Lung (tissue), 11 donors: ENCODE measurements at regions not wholly inside any gene's neighbourhood (a gene's known extent, or its start where the extent isn't known, plus 50 kb on each side); places are given as distances from the start of the nearest gene placed in this dataset.

Source experiments
- ATAC-seq: fragments of 200-7000 bp; cut with Tn5 transposase; one replicate; pipeline ENCODE4 v1.9.1; 2020; ENCODE audit warnings: moderate number of reproducible peaks; ENCODE audit not compliant: insufficient read depth, low FRiP score
- DNase-seq, 3 donors: peaks; one replicate each; pipeline ENCODE4 v3.0.0-alpha.2; 2013 to 2017
- H3K27ac ChIP-seq, 2 donors: one replicate each; pipeline ENCODE4 v1.5.1; 2013; ENCODE audit warnings: mild to moderate bottlenecking in 2 of 2, moderate library complexity in 2 of 2, control low read depth in 1 of 2, inconsistent platforms in 1 of 2, low read depth in 1 of 2, low read length in 1 of 2
- H3K27me3 ChIP-seq, 3 donors: one replicate each; pipeline ENCODE4 v1.5.1; 2013; ENCODE audit warnings: low read length in 2 of 3; ENCODE audit not compliant: control insufficient read depth in 3 of 3, insufficient read depth in 3 of 3
- H3K36me3 ChIP-seq, 4 donors: one replicate each; pipeline ENCODE4 v1.5.1; 2013; ENCODE audit warnings: low read length in 4 of 4, mild to moderate bottlenecking in 1 of 4, moderate library complexity in 1 of 4; ENCODE audit not compliant: control insufficient read depth in 4 of 4, insufficient read depth in 4 of 4
- H3K4me1 ChIP-seq, 5 donors: one replicate each; pipeline ENCODE4 v1.5.1; 2013; ENCODE audit warnings: low read length in 5 of 5, mild to moderate bottlenecking in 2 of 5, moderate library complexity in 1 of 5; ENCODE audit not compliant: control insufficient read depth in 5 of 5, insufficient read depth in 5 of 5
- H3K4me3 ChIP-seq: one replicate; pipeline ENCODE4 v1.5.1; 2013; ENCODE audit warnings: mild to moderate bottlenecking, control low read depth, moderate library complexity
- H3K9ac ChIP-seq, 2 donors: one replicate each; pipeline ENCODE4 v1.5.1; 2013; ENCODE audit warnings: low read length in 2 of 2, control low read depth in 1 of 2; ENCODE audit not compliant: insufficient read depth in 1 of 2
- H3K9me3 ChIP-seq, 4 donors: one replicate each; pipeline ENCODE4 v1.5.1; 2013; ENCODE audit warnings: low read length in 3 of 4, mild to moderate bottlenecking in 1 of 4, moderate library complexity in 1 of 4; ENCODE audit not compliant: control insufficient read depth in 4 of 4, insufficient read depth in 3 of 4
- WGBS, 2 donors: extraction: QIAGEN DNeasy Blood & Tissue Kit; methylation state at CpG; one replicate each; pipeline ENCODE4 v1.1.7; 2013; 5-methylcytosine and 5-hydroxymethylcytosine counted together
- TF ChIP-seq, protein P1 (sequence below): IDR thresholded peaks from 2 replicates; pipeline ENCODE4 v1.5.1; 2012; ENCODE audit warnings: mild to moderate bottlenecking; ENCODE audit errors: control extremely low read depth, extremely low read depth
- donor health status: control.
- donor health status: control.
- donor health status: Bipolar disorder and iron deficiency.
- donor health status: healthy.
- donor health status: DM: yes; HTN: yes; CAD: no.

DNA sequence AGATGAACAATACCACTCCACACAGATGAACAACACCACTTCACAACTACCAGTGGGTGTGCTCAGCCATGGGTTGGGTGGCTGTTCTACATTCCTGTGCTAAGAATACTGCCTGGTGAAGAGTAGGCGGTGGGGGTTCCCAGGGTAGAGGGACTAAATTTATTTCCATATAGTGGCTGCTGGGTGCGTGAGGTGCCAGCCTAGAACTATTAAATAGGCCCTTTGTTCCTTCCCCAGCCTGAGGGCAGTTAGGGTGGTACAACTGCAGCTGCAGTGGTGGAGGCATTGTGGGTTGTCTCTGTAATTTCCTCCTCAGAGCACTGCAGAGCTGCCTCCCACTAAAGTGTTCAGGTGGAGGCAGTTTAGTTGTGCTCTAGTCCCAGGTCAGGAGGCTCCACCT lies 618.4 kb downstream of the MMUT start:
- Histone ChIP-seq H3K9me3 (peaks cover 0 to 13% (median 10%) of the 10 kb centered on the region in 4 donors), H3K27me3 (no peaks in the 10 kb centered on the region), H3K36me3 (no peaks in the 10 kb centered on the region), H3K9ac (no peak overlapping the region), H3K4me1 (no peaks in the 10 kb centered on the region), H3K4me3 (no peak overlapping the region), H3K27ac (no peak overlapping the region)
- TF ChIP-seq, protein P1, sequence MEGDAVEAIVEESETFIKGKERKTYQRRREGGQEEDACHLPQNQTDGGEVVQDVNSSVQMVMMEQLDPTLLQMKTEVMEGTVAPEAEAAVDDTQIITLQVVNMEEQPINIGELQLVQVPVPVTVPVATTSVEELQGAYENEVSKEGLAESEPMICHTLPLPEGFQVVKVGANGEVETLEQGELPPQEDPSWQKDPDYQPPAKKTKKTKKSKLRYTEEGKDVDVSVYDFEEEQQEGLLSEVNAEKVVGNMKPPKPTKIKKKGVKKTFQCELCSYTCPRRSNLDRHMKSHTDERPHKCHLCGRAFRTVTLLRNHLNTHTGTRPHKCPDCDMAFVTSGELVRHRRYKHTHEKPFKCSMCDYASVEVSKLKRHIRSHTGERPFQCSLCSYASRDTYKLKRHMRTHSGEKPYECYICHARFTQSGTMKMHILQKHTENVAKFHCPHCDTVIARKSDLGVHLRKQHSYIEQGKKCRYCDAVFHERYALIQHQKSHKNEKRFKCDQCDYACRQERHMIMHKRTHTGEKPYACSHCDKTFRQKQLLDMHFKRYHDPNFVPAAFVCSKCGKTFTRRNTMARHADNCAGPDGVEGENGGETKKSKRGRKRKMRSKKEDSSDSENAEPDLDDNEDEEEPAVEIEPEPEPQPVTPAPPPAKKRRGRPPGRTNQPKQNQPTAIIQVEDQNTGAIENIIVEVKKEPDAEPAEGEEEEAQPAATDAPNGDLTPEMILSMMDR = no peak
- ATAC-seq (no peak), DNase-seq (no peak)
- 93 to 96% methylated on average over 2 of the region's 2 CpGs for WGBS, 2 donors

DNA sequence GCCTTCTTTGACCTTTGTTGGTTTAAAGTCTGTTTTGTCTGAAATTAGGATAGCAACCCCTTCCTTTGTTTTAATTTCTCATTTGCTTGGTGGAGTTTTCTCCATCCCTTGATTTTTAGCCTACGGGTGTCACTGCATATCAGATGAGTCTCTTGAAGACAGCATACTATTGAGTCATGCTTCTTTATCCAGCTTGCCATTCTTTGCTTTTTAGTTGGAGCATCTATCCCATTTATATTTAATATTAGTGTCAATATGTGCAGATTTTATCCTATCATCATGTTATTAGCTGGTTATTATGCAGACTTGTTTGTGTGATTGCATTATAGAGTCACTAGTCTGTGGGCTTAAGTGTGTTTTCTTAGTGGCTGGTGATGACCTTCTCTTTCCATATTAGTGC lies 622.2 kb downstream of the MMUT start:
- Histone ChIP-seq H3K9me3 (peaks cover 0 to 13% (median 10%) of the 10 kb centered on the region in 4 donors), H3K27ac (no peak overlapping the region), H3K4me3 (no peak overlapping the region), H3K4me1 (no peaks in the 10 kb centered on the region), H3K27me3 (no peaks in the 10 kb centered on the region), H3K9ac (no peak overlapping the region), H3K36me3 (no peaks in the 10 kb centered on the region)
- WGBS, 2 donors = 87 to 90% methylated on average over 1 of the region's 1 CpG
- DNase-seq = no peak
- TF ChIP-seq, protein P1 = no peak
- no peak for ATAC-seq

DNA sequence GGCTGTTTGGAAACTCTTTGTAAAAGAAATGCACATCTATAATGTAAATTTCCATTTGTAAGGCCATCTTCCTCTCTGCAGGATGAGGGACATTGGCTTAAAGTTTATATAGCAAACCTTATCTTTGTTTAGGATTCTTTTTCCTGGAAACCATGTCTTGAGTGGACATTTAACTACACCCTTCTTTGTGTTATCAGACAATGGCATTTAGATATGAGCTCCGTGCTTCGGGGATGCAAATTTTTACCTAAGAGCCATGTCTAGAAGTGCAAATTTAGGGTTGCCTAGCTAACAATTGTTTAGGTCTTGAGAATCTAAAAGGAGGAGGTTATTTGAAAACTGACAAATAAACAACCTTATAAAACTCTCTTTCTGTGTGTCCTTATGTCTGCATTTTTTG lies 623.8 kb downstream of the MMUT start:
- H3K27me3 ChIP-seq = no peaks in the 10 kb centered on the region
- no peaks in the 10 kb centered on the region for H3K36me3 ChIP-seq
- no peak for ATAC-seq
- H3K4me1 ChIP-seq = no peaks in the 10 kb centered on the region
- no peak overlapping the region for H3K27ac ChIP-seq
- no peak overlapping the region for H3K4me3 ChIP-seq
- no peak for DNase-seq
- peaks cover 0 to 14% (median 10%) of the 10 kb centered on the region in 4 donors for H3K9me3 ChIP-seq
- H3K9ac ChIP-seq = no peak overlapping the region
- 7 to 26% methylated on average over 2 of the region's 2 CpGs for WGBS, 2 donors
- TF ChIP-seq, protein P1 = no peak

DNA sequence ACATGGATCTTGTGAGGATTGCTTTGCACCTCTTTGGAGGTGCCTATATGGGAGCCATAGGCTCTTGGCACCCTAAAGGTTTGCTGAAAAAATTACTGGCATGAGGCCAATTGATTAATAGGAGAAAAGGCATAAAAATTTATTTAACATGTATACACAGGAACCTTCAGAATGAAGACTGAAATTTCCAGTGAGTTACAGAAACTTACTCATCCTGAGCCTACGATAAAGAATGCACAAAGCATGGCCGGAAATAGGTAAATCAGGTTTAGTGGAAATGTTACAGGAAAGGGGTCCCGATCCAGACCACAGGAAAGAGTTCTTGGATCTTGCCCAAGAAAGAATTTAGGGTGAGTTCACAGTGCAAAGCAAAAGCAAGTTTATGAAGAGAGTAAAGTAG lies 625.3 kb downstream of the MMUT start:
- peaks cover 0 to 14% (median 8%) of the 10 kb centered on the region in 4 donors for H3K9me3 ChIP-seq
- WGBS, 2 donors = 80 to 89% methylated on average over 3 of the region's 3 CpGs
- no peak overlapping the region for H3K4me3 ChIP-seq
- ATAC-seq (no peak), DNase-seq (no peak)
- H3K27me3 ChIP-seq = no peaks in the 10 kb centered on the region
- H3K4me1 ChIP-seq = no peaks in the 10 kb centered on the region
- H3K27ac ChIP-seq = no peak overlapping the region
- H3K9ac ChIP-seq = no peak overlapping the region
- no peaks in the 10 kb centered on the region for H3K36me3 ChIP-seq
- TF ChIP-seq, protein P1 = no peak
